Fibroblast of pulmonary artery (primary cell): ENCODE measurements at regions not wholly inside any gene's neighbourhood (a gene's known extent, or its start where the extent isn't known, plus 50 kb on each side); places are given as distances from the start of the nearest gene placed in this dataset.
"Not testable (repeated sequence)": the region's sequence is repeated elsewhere in the genome, so short reads cannot be mapped to it uniquely, and the experiment has no call there.

ENCODE experiments used
- DNase-seq: peaks from one replicate; pipeline ENCODE4 v3.0.0-alpha.2; 2010; ENCODE audit warnings: low read depth
- H3K4me3 ChIP-seq: replicated peaks from 2 replicates; pipeline ENCODE4 v1.5.1; 2011; ENCODE audit warnings: low read depth, mild to moderate bottlenecking, control low read depth, low read length, moderate library complexity
- CTCF ChIP-seq: IDR thresholded peaks from 2 replicates; pipeline ENCODE4 v1.5.1; 2011; ENCODE audit warnings: mild to moderate bottlenecking, control low read depth, low read length, inconsistent platforms; ENCODE audit errors: missing control alignments

- no peak for DNase-seq
- no peak for TF ChIP-seq CTCF
- no peak overlapping the region for H3K4me3 ChIP-seq
These were observed 70.8 kb upstream of the SMIM23 start for GRCh38 chr5:171714851-171715250.

GRCh38 chr5:171715551-171715950 lies 70.1 kb upstream of the SMIM23 start:
- H3K4me3 ChIP-seq, result no peak overlapping the region
- no peak for DNase-seq
- TF ChIP-seq CTCF, result no peak

GRCh38 chr5:171720086-171720485 lies 65.5 kb upstream of the SMIM23 start:
- DNase-seq, result no peak
- TF ChIP-seq CTCF, result no peak
- H3K4me3 ChIP-seq, result no peak overlapping the region

- TF ChIP-seq CTCF, result no peak
- H3K4me3 ChIP-seq, result no peak overlapping the region
- DNase-seq, result no peak
These were observed 64.2 kb upstream of the SMIM23 start for GRCh38 chr5:171721464-171721863.

GRCh38 chr5:171724468-171725204 lies 61.0 kb upstream of the SMIM23 start:
- DNase-seq, result no peak
- TF ChIP-seq CTCF, result no peak
- H3K4me3 ChIP-seq, result no peak overlapping the region

- H3K4me3 ChIP-seq, result no peak overlapping the region
- no peak for DNase-seq
These were observed 60.4 kb upstream of the SMIM23 start for GRCh38 chr5:171725205-171725601.

GRCh38 chr5:171726819-171727218 lies 58.8 kb upstream of the SMIM23 start:
- not testable (repeated sequence) for H3K4me3 ChIP-seq, DNase-seq

More at GRCh38 chr5:171725205-171725601, 60.4 kb upstream of the SMIM23 start:
- no peak for TF ChIP-seq CTCF
